ENCODE measurements at regions not wholly inside any gene's neighbourhood (a gene's known extent, or its start where the extent isn't known, plus 50 kb on each side); places are given as distances from the start of the nearest gene placed in this dataset.

GRCh38 chr2:120840795-120841487 is 105.3 kb downstream of the GLI2 start:
- Histone ChIP-seq H3K27ac (no peak overlapping the region), H3K27me3 (no peaks in the 10 kb centered on the region), H3K9me3 (replicated peaks in 1 of 3) (no peaks in the 10 kb centered on the region), H3K4me3 (no peak overlapping the region), H3K4me1 (replicated peaks in 1 of 2) (peaks cover 0 to 5% of the 10 kb centered on the region in 2 donors), H3K36me3 (replicated peaks in 1 of 2) (no peaks in the 10 kb centered on the region)
- TF ChIP-seq, protein P1, sequence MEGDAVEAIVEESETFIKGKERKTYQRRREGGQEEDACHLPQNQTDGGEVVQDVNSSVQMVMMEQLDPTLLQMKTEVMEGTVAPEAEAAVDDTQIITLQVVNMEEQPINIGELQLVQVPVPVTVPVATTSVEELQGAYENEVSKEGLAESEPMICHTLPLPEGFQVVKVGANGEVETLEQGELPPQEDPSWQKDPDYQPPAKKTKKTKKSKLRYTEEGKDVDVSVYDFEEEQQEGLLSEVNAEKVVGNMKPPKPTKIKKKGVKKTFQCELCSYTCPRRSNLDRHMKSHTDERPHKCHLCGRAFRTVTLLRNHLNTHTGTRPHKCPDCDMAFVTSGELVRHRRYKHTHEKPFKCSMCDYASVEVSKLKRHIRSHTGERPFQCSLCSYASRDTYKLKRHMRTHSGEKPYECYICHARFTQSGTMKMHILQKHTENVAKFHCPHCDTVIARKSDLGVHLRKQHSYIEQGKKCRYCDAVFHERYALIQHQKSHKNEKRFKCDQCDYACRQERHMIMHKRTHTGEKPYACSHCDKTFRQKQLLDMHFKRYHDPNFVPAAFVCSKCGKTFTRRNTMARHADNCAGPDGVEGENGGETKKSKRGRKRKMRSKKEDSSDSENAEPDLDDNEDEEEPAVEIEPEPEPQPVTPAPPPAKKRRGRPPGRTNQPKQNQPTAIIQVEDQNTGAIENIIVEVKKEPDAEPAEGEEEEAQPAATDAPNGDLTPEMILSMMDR (IDR thresholded peaks at IDR 0.05): no peak
- TF ChIP-seq POLR2A (IDR thresholded peaks at IDR 0.05): no peak
- DNase-seq: no peak
- intact Hi-C loops (cut with DNase I): no loop called here
- WGBS, 4 donors: 89 to 91% (median 90%) methylated on average over 11 to 13 of the region's 13 CpGs

GRCh38 chr2:120842456-120843439 is 107.1 kb downstream of the GLI2 start:
- peak overlapping the region in 1 of 5 donors; percentile 73 for H3K27ac ChIP-seq
- TF ChIP-seq POLR2A (IDR thresholded peaks at IDR 0.05): no peak
- TF ChIP-seq, protein P1 (IDR thresholded peaks at IDR 0.05): no peak
- H3K27me3 ChIP-seq: no peaks in the 10 kb centered on the region
- peak in 1 of 7 donors; percentile 12 for DNase-seq
- peaks cover 0 to 5% of the 10 kb centered on the region in 2 donors for H3K4me1 ChIP-seq (replicated peaks in 1 of 2)
- WGBS, 4 donors: 76 to 88% (median 83%) methylated on average over 12 of the region's 12 CpGs
- no peaks in the 10 kb centered on the region for H3K9me3 ChIP-seq (replicated peaks in 1 of 3)
- H3K4me3 ChIP-seq: no peak overlapping the region
- no peaks in the 10 kb centered on the region for H3K36me3 ChIP-seq (replicated peaks in 1 of 2)
- intact Hi-C loops (cut with DNase I): no loop called here

- Histone ChIP-seq H3K36me3 (replicated peaks in 1 of 2) (no peaks in the 10 kb centered on the region), H3K9me3 (replicated peaks in 1 of 3) (no peaks in the 10 kb centered on the region), H3K4me1 (replicated peaks in 1 of 2) (peaks cover 0 to 5% of the 10 kb centered on the region in 2 donors), H3K27ac (peak overlapping the region in 1 of 5 donors; percentile 73), H3K4me3 (no peak overlapping the region), H3K27me3 (no peaks in the 10 kb centered on the region)
- TF ChIP-seq POLR2A (IDR thresholded peaks at IDR 0.05): no peak
- TF ChIP-seq, protein P1 (IDR thresholded peaks at IDR 0.05): no peak
- WGBS, 4 donors: 73 to 81% (median 77%) methylated on average over 6 of the region's 6 CpGs
- intact Hi-C loops (cut with DNase I): no loop called here
- peak in 1 of 7 donors; percentile 8 for DNase-seq
These were observed 108.5 kb downstream of the GLI2 start for GRCh38 chr2:120844070-120844738.

- 65 to 81% (median 77%) methylated on average over 9 of the region's 9 CpGs for WGBS, 4 donors
- Histone ChIP-seq H3K27me3 (no peaks in the 10 kb centered on the region), H3K36me3 (replicated peaks in 1 of 2) (no peaks in the 10 kb centered on the region), H3K27ac (peak overlapping the region in 1 of 5 donors; percentile 22), H3K4me3 (no peak overlapping the region), H3K4me1 (replicated peaks in 1 of 2) (peaks cover 0 to 5% of the 10 kb centered on the region in 2 donors), H3K9me3 (replicated peaks in 1 of 3) (peaks cover 0 to 5% (median 0%) of the 10 kb centered on the region in 3 donors)
- intact Hi-C loops (cut with DNase I): no loop called here
- peak in 1 of 7 donors; percentile 38 for DNase-seq
- TF ChIP-seq, protein P1 (IDR thresholded peaks at IDR 0.05): no peak
- TF ChIP-seq POLR2A (IDR thresholded peaks at IDR 0.05): no peak
These were observed 109.6 kb downstream of the GLI2 start for GRCh38 chr2:120845277-120845676.
